HepG2 (cell line): ENCODE measurements at regions not wholly inside any gene's neighbourhood (a gene's known extent, or its start where the extent isn't known, plus 50 kb on each side); places are given as distances from the start of the nearest gene placed in this dataset.

Experiments used
- BORCS8-MEF2B ChIP-seq: sonication (generic); formaldehyde crosslinking; IDR thresholded peaks from 2 replicates; pipeline ENCODE4 v1.8.0; 2022; ENCODE audit warnings: mild to moderate bottlenecking, missing genetic modification reagents
- HMG20A ChIP-seq: IDR thresholded peaks from 2 replicates; pipeline ENCODE4 v1.6.1; 2016; ENCODE audit warnings: borderline replicate concordance
- LCORL ChIP-seq, 2 experiments: fragments of 450-650 bp in 1 of 2; sonication (generic) in 1 of 2; formaldehyde crosslinking in 1 of 2; IDR thresholded peaks; 2 replicates each; pipeline versions ENCODE4 v1.5.0 to v1.6.1; 2017 to 2020; ENCODE audit warnings: antibody characterized with exemption in 1 of 2, missing genetic modification reagents in 1 of 2
- MAFK ChIP-seq, 2 experiments: IDR thresholded peaks in 1 of 2; conservative IDR thresholded peaks in 1 of 2; 2 replicates each; pipeline ENCODE4 v1.6.1; 2011; ENCODE audit warnings: improper control_type of control experiment in 2 of 2, low read length in 2 of 2
- MLLT10 ChIP-seq: sonication (generic); formaldehyde crosslinking; IDR thresholded peaks from 2 replicates; pipeline ENCODE4 v1.4.0; 2020; ENCODE audit warnings: missing genetic modification reagents
- MTF1 ChIP-seq: sonication (generic); formaldehyde crosslinking; IDR thresholded peaks from 2 replicates; pipeline ENCODE4 v1.5.0; 2020; ENCODE audit warnings: missing genetic modification reagents
- NFE2L2 ChIP-seq: fragments of 150-350 bp; IDR thresholded peaks from 2 replicates; pipeline ENCODE4 v1.6.1; 2014; ENCODE audit warnings: low read length
- NR3C1 ChIP-seq: sonication (generic); formaldehyde crosslinking; IDR thresholded peaks from 2 replicates; pipeline ENCODE4 v1.4.0; 2020; ENCODE audit warnings: missing genetic modification reagents
- POLR2A ChIP-seq, 2 experiments: IDR thresholded peaks; 2 replicates each; pipeline ENCODE4 v1.6.1; 2011; ENCODE audit warnings: low read depth in 2 of 2, low read length in 2 of 2, mild to moderate bottlenecking in 1 of 2, moderate library complexity in 1 of 2; ENCODE audit not compliant: insufficient read depth in 1 of 2
- SRSF4 ChIP-seq: fragments of 200-400 bp; formaldehyde crosslinking; IDR thresholded peaks from one replicate; pipeline ENCODE4 v1.6.1; 2018; ENCODE audit warnings: mild to moderate bottlenecking, low read depth, low read length, moderate library complexity; ENCODE audit not compliant: poor library complexity, severe bottlenecking
- ZNF572 ChIP-seq: sonication (generic); formaldehyde crosslinking; IDR thresholded peaks from 2 replicates; pipeline ENCODE4 v1.5.1; 2020; ENCODE audit warnings: mild to moderate bottlenecking, missing genetic modification reagents
- ZNF605 ChIP-seq: sonication (generic); formaldehyde crosslinking; IDR thresholded peaks from 2 replicates; pipeline ENCODE4 v1.8.0; 2022; ENCODE audit warnings: mild to moderate bottlenecking, missing genetic modification reagents
- TF ChIP-seq, protein P1 (sequence below): sonication (generic); formaldehyde crosslinking; IDR thresholded peaks from 2 replicates; pipeline ENCODE4 v1.4.0; 2020; ENCODE audit warnings: missing genetic modification reagents
- TF ChIP-seq, protein P2 (sequence below): sonication (generic); formaldehyde crosslinking; IDR thresholded peaks from 2 replicates; pipeline ENCODE4 v1.5.1; 2020; ENCODE audit warnings: mild to moderate bottlenecking, missing genetic modification reagents, borderline replicate concordance
- TF ChIP-seq, protein P3 (sequence below): sonication (generic); formaldehyde crosslinking; IDR thresholded peaks from 2 replicates; pipeline ENCODE4 v1.8.0; 2022; ENCODE audit warnings: low read depth, missing genetic modification reagents
- TF ChIP-seq, protein P4 (sequence below): sonication (generic); formaldehyde crosslinking; IDR thresholded peaks from 2 replicates; pipeline ENCODE4 v1.5.0; 2020; ENCODE audit warnings: mild to moderate bottlenecking, missing genetic modification reagents
- TF ChIP-seq, protein P5 (sequence below): sonication (generic); formaldehyde crosslinking; IDR thresholded peaks from 2 replicates; pipeline ENCODE4 v1.5.0; 2020; ENCODE audit warnings: mild to moderate bottlenecking, missing genetic modification reagents, borderline replicate concordance

DNA sequence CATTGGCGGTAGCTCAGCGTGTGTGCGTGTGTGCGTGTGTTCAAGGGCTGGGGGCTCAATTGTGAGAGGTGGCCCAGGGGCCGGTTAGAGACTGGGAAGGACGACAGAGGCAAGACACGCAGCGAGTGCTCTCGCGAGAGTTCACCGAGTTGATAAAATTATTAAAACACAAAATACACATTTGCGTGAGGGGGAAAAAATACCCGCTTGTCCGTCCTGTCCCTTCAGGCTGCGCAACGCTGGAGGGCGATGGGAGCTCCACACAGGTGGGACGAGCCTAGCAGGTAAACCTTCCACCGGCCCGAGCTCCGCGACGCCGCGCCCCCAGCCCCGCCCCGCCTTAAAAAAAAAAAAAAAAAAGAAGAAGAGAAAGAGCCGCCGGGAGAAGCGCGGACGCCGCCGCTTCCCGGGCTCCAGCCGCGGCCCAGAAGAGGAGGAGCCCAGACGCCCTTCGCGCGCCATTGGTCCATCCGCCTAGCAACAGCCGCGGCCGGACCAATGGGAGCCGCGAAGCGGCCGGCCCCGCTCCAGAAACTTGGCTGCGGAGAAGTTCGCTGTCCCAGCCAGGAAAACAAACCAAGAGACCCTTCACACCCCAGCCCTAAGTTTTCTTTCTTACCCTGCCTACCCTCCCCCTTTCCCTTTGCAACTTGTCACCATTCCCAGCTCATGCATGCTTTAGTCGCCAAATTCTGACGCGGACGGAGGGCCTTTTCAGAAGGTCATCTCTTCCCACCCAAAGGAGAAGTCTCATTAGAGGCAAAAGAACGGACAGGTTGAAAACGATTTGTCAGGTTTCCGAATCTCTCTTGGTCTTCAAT lies 169.9 kb upstream of the MAF start (continued):
- TF ChIP-seq, protein P1, sequence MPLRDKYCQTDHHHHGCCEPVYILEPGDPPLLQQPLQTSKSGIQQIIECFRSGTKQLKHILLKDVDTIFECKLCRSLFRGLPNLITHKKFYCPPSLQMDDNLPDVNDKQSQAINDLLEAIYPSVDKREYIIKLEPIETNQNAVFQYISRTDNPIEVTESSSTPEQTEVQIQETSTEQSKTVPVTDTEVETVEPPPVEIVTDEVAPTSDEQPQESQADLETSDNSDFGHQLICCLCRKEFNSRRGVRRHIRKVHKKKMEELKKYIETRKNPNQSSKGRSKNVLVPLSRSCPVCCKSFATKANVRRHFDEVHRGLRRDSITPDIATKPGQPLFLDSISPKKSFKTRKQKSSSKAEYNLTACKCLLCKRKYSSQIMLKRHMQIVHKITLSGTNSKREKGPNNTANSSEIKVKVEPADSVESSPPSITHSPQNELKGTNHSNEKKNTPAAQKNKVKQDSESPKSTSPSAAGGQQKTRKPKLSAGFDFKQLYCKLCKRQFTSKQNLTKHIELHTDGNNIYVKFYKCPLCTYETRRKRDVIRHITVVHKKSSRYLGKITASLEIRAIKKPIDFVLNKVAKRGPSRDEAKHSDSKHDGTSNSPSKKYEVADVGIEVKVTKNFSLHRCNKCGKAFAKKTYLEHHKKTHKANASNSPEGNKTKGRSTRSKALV (CRISPR knock-in tag): no peak
- TF ChIP-seq MAFK (conservative IDR thresholded peaks at IDR 0.05 in 1 of 2, IDR thresholded peaks at IDR 0.05 in 1 of 2; ENCODE audit: low read length in 2 of 2): no peak
- TF ChIP-seq BORCS8-MEF2B (CRISPR knock-in tag): no peak
- TF ChIP-seq, protein P2, sequence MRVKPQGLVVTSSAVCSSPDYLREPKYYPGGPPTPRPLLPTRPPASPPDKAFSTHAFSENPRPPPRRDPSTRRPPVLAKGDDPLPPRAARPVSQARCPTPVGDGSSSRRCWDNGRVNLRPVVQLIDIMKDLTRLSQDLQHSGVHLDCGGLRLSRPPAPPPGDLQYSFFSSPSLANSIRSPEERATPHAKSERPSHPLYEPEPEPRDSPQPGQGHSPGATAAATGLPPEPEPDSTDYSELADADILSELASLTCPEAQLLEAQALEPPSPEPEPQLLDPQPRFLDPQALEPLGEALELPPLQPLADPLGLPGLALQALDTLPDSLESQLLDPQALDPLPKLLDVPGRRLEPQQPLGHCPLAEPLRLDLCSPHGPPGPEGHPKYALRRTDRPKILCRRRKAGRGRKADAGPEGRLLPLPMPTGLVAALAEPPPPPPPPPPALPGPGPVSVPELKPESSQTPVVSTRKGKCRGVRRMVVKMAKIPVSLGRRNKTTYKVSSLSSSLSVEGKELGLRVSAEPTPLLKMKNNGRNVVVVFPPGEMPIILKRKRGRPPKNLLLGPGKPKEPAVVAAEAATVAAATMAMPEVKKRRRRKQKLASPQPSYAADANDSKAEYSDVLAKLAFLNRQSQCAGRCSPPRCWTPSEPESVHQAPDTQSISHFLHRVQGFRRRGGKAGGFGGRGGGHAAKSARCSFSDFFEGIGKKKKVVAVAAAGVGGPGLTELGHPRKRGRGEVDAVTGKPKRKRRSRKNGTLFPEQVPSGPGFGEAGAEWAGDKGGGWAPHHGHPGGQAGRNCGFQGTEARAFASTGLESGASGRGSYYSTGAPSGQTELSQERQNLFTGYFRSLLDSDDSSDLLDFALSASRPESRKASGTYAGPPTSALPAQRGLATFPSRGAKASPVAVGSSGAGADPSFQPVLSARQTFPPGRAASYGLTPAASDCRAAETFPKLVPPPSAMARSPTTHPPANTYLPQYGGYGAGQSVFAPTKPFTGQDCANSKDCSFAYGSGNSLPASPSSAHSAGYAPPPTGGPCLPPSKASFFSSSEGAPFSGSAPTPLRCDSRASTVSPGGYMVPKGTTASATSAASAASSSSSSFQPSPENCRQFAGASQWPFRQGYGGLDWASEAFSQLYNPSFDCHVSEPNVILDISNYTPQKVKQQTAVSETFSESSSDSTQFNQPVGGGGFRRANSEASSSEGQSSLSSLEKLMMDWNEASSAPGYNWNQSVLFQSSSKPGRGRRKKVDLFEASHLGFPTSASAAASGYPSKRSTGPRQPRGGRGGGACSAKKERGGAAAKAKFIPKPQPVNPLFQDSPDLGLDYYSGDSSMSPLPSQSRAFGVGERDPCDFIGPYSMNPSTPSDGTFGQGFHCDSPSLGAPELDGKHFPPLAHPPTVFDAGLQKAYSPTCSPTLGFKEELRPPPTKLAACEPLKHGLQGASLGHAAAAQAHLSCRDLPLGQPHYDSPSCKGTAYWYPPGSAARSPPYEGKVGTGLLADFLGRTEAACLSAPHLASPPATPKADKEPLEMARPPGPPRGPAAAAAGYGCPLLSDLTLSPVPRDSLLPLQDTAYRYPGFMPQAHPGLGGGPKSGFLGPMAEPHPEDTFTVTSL: no peak
- TF ChIP-seq LCORL (IDR thresholded peaks at IDR 0.05): no peak
- 0 out of 2 replicates have a peak, but pooled peaks have one; percentile 23 for TF ChIP-seq LCORL (CRISPR knock-in tag; IDR thresholded peaks at IDR 0.05)
- no peak for TF ChIP-seq HMG20A (CRISPR knock-in tag)
- no peak for TF ChIP-seq MLLT10 (CRISPR knock-in tag)
- TF ChIP-seq, protein P3, sequence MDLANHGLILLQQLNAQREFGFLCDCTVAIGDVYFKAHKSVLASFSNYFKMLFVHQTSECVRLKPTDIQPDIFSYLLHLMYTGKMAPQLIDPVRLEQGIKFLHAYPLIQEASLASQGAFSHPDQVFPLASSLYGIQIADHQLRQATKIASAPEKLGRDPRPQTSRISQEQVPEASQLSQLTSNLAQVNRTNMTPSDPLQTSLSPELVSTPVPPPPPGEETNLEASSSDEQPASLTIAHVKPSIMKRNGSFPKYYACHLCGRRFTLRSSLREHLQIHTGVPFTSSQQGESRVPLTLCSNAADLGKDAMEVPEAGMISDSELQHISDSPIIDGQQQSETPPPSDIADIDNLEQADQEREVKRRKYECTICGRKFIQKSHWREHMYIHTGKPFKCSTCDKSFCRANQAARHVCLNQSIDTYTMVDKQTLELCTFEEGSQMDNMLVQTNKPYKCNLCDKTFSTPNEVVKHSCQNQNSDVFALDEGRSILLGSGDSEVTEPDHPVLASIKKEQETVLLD (CRISPR knock-in tag): no peak
- no peak for TF ChIP-seq NR3C1 (CRISPR knock-in tag)
- TF ChIP-seq, protein P4, sequence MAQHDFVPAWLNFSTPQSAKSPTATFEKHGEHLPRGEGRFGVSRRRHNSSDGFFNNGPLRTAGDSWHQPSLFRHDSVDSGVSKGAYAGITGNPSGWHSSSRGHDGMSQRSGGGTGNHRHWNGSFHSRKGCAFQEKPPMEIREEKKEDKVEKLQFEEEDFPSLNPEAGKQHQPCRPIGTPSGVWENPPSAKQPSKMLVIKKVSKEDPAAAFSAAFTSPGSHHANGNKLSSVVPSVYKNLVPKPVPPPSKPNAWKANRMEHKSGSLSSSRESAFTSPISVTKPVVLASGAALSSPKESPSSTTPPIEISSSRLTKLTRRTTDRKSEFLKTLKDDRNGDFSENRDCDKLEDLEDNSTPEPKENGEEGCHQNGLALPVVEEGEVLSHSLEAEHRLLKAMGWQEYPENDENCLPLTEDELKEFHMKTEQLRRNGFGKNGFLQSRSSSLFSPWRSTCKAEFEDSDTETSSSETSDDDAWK (CRISPR knock-in tag): no peak
- TF ChIP-seq, protein P5, sequence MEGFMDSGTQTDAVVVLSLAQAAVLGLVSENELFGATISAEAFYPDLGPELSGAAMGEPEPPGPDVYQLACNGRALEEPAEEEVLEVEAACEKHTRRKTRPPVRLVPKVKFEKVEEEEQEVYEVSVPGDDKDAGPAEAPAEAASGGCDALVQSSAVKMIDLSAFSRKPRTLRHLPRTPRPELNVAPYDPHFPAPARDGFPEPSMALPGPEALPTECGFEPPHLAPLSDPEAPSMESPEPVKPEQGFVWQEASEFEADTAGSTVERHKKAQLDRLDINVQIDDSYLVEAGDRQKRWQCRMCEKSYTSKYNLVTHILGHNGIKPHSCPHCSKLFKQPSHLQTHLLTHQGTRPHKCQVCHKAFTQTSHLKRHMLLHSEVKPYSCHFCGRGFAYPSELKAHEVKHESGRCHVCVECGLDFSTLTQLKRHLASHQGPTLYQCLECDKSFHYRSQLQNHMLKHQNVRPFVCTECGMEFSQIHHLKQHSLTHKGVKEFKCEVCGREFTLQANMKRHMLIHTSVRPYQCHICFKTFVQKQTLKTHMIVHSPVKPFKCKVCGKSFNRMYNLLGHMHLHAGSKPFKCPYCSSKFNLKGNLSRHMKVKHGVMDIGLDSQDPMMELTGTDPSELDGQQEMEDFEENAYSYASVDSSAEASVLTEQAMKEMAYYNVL: no peak
- no peak for TF ChIP-seq POLR2A (IDR thresholded peaks at IDR 0.05; ENCODE audit: insufficient read depth in 1 of 2, low read depth in 2 of 2, low read length in 2 of 2)
- TF ChIP-seq NFE2L2: no peak
- no peak for TF ChIP-seq ZNF605
- no peak for TF ChIP-seq MTF1 (CRISPR knock-in tag)
- TF ChIP-seq ZNF572: no peak
- no peak for TF ChIP-seq SRSF4
